HG03565 (cell line): ENCODE measurements at regions not wholly inside any gene's neighbourhood (a gene's known extent, or its start where the extent isn't known, plus 50 kb on each side); places are given as distances from the start of the nearest gene placed in this dataset.

Experiments
- ATAC-seq: cut with Tn5 transposase; IDR thresholded peaks from one replicate; pipeline ENCODE4 v1.9.1; 2021; ENCODE audit warnings: mild to moderate bottlenecking, moderate library complexity; ENCODE audit not compliant: unreplicated experiment

DNA sequence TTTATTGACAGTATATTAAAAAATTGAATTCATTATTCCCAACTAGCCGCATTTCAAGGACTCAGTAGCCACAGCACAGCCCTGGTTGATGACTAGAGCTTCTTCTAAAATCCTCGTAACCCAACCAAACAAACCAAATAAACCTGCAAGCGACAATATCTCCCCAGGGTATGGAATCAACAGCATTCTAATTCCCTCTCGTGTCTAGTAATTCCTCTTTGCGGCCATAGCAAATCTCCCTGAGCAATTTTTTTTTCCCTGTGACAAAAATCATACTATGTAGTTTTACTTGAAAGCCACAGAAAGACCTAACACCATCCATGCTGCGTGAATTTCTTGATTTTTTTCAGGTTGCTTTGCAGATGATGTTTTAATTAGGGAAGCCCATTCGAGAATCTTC lies 143.4 kb upstream of the MYOCD start:
- ATAC-seq: no peak

DNA sequence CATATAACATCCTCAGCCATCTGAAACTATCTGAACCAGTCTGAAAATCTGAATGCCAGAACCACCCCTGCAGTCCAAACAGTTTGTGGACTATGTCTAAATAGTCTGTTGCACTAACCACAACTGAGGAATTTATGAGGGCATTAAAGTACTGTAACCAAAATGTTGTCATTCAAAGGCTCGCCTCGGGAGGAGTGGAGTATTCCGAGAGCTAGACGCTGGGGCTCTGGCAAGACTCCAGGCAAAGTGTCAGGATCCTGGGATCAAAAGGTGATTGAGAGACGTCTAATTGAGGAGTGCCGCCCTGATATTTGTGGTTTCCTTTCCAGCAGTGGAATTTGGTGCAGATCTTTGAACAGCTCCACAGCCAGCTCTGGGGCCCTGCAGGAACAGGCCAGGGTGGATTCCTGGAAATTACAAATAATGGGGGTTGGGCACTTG lies 142.9 kb upstream of the MYOCD start:
- no peak for ATAC-seq

DNA sequence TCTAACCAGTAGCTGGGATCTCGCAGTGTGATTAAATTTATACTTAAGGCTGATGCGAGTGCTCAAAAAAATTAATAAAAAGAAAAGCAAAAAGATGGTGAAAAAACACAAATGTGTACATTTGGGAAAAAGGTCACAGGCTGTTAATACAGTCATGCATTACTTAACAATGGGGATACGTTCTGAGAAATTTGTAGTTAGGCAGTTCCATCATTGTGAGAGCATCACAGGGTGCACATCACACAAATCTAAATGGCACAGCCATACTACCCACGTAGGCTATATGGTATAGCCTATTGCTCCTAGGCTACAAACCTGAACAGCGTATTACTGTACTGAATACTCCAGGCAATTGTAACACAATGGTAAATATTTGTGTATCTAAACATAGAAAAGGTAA lies 142.4 kb upstream of the MYOCD start:
- no peak for ATAC-seq

DNA sequence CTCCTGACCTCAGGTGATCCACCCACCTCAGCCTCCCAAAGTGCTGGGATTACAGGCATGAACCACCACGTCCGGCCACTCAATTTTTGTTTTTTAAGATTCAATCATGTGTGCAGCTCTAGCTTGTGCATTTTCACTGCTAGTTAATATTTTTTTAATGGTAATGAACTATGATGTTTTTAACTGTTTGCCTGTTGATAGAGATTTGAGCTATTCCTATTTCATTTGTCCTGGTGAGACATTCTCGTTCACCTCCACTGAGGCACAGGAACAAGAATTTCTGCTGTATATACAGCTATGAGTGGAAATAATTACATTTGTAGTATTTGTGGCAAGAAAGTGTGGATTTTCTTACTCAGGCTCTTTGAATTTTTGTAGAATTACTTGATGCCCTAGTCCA lies 137.7 kb upstream of the MYOCD start:
- no peak for ATAC-seq

DNA sequence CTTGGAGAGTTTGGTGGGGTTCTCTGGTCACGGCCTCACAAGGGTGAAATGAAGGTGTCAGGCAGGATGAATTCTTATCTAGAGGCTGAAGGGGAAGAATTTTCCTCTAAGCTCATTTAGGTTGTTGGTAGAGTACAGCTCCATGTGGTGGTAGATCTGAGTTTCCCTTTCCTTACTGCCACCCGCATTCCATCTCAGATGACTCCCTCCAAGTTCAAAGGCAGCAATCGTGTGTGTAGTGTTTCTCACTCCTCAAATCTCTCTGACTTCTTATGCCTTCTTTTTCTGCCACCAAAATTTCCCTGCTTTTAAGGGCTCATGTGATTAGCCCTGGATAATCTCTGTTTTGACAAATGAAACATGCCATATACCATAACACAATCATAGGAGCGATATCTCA lies 135.5 kb upstream of the MYOCD start:
- ATAC-seq: no peak

DNA sequence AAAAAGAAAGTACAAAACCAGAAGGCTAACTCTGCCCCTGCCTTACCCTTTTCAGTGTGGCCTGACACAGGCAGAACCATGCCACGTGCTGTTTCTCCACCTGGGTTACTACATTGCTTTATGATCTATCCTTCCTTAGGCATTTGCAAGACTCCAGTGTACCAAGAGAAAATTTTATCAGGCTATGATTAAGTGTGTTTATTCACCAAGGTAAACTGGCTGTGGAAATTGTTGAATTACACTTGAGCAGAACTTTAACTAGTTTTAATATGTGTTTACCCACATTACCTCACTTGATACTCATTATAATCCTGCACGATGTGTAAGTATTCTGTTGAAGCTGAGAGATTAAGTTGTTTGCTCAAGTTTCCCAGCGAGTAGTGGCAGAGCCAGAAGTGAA lies 129.7 kb upstream of the MYOCD start:
- ATAC-seq: no peak

DNA sequence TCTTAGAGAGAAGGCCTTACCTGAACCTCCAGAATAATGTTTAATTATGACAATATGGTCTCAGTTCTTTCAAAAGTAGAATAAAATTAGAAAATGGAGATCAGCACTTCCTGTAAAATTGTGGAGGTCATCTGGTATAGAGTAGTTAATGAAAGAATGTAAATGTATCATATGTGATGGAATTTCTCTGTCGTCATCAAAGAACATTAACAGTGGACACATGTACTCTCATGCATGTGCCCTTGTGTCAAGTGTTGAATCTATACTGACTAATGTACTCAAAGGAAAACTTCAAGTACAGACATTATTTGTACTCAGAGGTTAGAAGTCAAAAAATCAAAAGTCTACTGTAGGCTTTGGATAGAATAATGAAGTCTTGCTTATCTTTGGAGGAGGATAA lies 129.2 kb upstream of the MYOCD start:
- ATAC-seq: no peak

DNA sequence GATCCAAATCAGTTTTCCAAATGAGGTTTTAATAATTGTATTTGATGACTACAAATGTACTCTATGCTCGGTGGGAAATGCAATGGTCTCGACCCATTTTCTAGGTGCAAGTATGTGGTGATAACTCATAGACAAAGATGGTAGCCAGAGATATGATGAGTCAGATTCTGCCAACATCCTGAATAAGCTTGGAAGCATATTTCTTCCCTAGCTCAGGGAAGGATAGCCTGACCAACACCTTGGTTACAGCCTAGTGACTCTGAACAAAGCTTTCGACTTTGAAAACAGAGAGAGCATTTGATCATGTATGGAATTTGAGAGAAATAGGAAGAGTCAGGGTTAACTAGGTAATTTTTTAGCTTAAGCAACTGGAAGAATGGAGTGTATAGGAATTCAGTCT lies 128.3 kb upstream of the MYOCD start:
- no peak for ATAC-seq

DNA sequence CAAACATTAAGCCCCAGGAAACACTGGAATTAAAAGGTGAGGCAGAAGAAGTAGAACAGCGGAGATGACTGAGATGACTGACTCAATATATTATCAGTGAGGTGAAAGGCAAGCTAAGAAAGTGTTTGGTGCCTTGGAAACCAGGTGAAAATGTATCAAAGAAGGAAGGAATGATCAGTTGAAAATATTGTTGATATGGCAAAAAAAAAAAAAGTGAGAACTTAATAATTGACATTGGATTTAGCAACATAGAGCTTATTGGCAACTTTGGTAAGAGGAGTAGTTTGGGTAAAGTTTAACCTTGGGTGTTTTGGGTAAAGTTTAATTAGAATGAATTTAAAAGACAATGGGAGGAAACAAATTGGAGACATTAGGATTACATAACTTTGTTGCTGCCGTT lies 127.7 kb upstream of the MYOCD start:
- ATAC-seq: no peak

DNA sequence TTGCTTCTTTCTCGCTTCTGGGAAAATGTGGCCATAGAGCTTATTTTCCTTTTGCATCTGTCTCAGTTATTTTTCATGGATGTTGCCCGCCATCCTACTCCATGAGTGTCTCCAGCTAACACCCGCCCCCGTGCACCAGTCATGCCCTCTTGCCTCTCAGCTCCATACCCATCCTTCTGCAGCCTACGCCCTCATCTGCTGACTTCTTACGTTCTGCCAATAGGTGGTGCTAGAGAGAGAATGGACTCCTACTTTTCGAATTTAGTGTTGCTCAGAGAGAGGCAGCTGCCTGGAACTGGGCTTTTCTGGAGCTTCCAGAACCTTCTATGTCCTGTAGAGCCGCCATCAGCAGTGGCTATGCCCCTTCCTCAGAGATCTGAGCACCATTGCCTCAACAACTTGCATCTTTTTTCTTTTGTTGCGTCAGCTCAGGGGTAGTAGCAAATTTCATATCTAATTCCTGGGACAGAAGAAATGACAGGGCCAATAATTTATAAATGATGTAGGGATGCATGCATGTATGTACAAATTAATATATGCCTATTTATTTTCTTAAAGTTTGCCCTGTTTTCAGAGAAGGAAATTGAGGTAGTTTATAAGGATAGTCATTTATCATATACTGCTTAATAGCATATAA lies 119.7 kb upstream of the MYOCD start:
- ATAC-seq: peak; percentile 69

DNA sequence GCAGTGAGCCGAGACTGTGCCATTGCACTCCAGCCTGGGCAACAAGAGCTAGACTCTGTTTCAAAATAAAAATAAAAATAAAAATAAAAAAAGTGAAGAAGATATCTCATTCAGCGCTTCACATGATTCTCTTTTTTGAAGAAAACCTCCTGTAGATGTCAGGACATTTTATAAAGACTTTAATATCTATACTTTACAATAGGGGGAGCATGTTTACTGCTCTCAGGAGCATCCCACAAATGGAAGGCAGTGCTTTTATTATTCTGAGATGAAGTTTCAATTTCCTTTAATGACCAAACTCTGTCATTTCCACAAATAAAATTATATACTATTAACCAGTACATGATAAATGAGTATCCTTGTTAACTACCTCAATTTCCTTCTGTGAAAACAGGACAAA lies 118.7 kb upstream of the MYOCD start:
- no peak for ATAC-seq

DNA sequence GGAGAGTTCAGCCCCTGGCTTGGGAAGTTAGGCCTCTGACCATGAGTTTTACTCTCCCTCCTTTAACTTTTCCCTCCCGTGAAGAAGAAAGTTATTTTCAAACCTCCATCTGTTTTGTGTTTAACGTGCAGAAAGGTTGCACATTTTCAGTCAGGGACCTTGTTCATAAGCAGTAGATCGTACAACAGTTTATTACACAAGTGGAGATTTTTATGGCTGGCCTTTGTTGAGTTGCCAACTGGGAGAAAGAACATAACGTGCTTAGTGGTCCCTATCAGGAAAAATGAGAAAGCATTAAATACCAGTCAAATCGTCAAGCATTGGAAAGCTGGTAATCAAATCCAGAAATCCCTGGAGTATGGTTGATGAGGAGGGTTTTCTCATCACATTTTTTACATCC lies 117.9 kb upstream of the MYOCD start:
- no peak for ATAC-seq

DNA sequence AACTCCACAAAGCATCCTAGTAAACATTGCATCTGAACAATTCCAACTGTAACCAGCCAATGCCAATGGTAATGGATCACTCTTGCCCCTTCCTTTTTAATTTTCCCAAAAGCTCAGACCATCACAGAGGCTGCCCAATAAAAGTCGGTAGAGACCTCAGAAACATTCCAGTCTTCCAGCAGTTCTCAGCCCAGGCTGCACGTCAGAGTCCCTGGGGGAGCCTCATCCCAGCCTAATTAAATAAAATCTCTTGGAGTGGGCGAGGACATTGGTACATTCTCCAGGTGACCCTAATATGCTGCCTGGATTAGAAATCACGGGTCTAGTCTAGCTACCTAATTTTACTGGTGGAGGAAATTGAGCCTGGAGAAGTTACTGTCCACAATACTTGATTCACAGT lies 117.1 kb upstream of the MYOCD start:
- ATAC-seq: no peak

DNA sequence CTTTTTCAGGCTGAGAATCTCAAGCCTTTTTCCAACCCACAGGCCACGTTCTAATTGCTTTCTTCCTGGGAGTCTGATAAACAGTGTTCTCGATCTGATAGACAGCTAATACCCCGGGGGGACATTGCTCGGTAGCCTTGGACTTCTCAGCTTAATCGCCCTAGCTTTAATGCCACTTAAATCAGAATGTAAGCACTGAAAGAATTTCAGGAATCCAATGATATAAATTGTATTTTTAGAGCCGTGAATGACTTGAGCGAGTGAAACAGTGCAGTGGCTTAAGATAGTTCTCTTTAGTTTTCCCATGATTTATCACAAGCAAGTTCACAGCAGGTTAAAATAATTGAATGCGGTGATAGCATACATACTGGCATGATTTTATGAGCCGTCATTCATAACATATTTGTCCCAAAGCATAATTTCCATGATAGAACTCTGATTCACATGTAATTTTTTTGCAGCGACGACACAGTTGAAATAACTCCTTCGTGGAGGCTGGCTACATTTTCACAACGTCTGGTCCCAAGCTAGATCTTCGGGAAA lies 116.1 kb upstream of the MYOCD start:
- ATAC-seq: no peak

DNA sequence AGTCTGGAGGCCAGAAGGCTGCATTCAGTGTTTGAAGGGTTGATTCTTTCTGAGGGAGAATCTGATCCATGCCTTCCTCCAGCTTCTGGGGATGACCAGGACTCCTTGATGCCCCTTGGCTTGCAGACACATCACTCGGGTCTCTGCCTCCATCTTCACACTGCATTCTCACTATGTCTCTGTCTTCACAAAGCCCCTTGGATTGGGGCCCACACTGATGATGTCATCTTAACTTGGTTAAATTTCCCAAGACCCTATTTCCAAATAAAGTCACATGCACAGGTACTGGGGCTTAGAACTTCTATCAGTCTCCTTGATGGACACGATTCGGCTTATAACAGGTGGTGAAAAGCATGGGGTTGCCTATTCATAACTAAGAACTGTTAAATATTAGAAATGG lies 112.1 kb upstream of the MYOCD start:
- no peak for ATAC-seq

DNA sequence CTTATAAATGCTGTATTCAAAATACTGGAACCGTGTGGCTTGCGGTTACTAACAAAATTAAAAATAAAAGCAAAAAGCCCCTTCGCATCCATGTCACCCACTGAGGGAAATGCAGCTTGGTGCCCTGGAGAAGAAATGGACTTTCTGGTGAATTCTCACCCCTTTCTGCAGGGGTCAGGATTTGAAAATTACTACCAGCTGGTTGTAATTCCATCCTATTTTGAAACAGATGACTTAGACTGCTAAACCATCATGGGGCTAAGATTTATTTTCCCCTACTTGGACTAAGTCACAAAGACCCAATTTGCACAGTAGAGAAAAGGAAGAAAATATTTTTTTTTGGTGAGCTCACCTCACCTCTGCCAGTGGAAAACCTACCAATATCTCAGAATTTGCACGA lies 111.4 kb upstream of the MYOCD start:
- ATAC-seq: no peak

DNA sequence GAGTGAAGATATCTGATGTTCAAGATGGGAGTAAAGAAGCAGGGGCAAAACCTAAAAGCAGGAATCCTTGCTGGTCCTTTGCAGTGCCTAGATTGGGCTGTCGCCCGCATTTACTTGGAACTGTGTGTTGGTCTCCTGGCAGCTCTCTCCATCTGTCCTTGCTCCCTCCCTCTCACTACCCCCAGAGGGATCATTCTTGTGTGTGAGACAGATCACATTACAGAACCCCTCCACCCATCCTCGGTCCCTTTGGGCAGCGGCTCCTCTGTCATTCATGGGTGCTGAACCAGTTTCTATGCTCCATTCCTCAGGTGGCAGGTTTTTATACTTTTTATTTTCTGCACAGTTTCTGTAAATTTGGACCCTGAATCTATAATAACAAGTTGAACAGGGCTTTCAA lies 99.4 kb upstream of the MYOCD start:
- no peak for ATAC-seq

DNA sequence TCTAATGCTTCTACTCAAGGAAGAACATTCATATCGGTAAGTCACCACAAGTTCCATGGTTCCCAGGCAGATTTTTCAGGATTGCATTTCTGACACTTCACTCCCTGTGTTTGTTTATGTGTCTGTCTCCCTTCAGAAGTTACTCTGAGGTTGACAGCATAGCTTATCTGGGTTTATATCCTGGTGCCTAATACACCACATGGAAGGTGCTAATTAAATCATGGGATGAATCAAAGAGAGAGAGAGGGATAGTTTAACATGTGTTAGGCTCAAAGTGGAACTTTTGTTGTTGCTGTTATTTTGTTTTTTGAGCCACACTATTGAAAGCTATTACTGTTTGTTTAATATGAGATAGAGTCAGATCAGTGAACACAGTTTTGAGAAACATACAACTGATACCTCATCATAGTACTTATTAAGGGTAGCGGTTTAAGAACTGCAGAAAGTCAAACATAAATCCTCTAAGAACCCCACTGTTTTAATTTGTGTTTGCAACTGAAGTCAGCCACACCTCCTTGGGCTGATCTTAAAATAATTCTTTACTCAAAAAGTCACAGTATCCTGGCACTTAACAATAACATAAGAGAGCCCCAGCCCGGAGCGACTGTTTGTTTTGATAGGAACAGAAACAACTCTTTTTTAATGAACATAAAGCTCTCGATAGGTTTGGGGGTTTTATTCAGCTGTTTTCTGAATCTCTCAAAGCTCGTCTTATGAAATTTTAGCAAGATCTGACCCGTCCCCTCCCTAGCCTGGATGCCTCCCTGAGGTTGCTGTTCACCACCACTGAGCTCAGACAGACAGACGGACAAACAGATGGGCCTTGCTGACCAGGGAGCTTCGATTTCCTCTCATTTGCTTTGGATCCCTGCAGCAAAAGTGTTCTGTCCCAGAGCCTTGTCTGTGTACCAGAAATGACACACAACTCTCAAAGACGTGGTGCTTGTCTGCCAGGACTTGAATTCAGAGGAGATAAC lies 98.3 kb upstream of the MYOCD start:
- ATAC-seq: no peak

DNA sequence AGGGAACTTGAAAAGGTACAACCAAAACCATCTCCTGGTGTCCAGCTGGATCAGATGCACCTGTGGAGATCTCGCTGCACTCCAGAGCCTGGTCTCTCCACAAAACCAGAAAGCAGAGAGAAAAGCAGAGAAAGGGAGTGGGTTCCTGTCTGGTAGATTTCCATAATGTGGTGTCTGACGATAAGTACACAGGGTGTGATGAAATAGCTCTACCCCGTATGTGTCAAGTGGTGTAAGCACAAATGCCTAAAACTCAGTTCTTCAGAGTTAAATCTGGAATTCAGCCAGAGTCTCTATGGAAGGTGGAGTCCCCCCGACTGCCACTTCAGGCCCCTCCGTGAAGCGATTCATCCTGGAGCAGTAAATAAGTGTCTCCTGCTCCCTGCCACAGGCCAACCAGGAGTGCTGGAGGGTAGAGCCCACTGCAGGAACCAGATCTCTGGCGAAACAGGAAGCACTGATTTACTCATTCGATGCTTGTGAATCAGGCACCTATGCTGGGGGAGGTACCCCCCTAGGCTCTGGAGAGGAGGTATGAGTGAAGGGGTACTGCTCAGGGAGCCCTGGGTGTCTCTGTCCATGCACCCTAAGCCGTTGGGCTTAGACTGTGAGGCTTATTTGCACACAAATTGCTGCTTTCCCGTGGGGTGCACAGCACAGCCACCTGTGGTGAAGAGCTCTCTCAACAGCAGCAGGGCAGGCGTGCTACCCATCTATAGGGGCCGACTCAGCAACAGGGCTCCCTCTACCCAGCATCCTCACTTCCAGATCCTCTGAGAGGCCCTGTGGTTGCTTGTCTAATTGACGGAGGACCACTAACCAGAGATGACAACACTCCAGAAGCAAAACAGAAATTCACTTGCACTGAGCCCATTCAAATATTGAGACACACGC lies 97.1 kb upstream of the MYOCD start:
- ATAC-seq: no peak

DNA sequence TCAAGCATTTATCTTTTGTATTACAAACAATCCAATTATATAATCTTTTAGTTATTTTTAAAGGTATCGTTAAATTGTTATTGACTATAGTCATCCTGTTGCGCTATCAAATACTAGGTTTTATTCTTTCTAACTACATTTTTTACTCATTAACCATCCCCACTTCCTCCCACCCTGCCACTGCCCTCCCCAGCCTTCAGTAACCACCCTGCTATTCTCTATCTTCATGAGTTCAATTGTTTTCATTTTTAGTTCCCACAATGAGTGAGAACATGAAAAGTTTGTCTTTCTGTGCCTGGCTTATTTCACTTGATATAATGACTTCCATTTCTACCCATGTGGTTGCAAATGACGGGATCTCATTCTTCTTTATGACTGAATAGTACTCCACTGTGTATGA lies 94.1 kb upstream of the MYOCD start:
- ATAC-seq: no peak

DNA sequence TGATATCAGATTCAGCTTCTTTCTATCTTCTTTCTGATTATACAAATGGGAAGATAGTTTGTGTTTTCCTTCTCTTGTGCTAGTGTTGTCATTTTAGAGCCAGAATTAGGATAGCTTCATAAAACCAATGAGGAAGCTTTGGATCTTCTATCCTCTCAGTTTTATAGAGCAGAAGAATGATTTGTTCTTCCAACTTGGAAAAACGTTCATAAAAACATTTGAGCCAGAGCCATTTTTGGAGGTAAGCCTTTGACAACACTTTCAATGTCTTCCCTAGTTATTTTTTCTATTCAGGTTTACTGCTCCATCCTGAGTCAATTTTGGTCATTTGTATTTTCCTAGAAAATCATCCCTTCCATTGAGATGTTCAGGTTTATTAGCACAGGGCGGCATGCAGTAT lies 91.2 kb upstream of the MYOCD start:
- ATAC-seq: no peak
